HUES64 (cell line): ENCODE measurements at regions not wholly inside any gene's neighbourhood (a gene's known extent, or its start where the extent isn't known, plus 50 kb on each side); places are given as distances from the start of the nearest gene placed in this dataset.

Experiments used
- H3K27ac ChIP-seq: 2 replicates; pipeline ENCODE4 v1.7.0; 2013; ENCODE audit warnings: low read depth, low read length, inconsistent platforms
- H3K27me3 ChIP-seq: 2 replicates; pipeline ENCODE4 v1.6.1; 2013; ENCODE audit warnings: mild to moderate bottlenecking, low read length; ENCODE audit not compliant: insufficient read depth
- H3K36me3 ChIP-seq: 2 replicates; pipeline ENCODE4 v1.6.1; 2013; ENCODE audit warnings: mild to moderate bottlenecking, low read length; ENCODE audit not compliant: insufficient read depth
- H3K4me1 ChIP-seq: 2 replicates; pipeline ENCODE4 v1.6.1; 2013; ENCODE audit warnings: mild to moderate bottlenecking, low read length, moderate library complexity; ENCODE audit not compliant: insufficient read depth
- H3K4me3 ChIP-seq: 2 replicates; pipeline ENCODE4 v1.5.1; 2013; ENCODE audit warnings: mild to moderate bottlenecking, low read length, moderate library complexity
- H3K9ac ChIP-seq: 2 replicates; pipeline ENCODE4 v1.6.1; 2013; ENCODE audit warnings: mild to moderate bottlenecking, low read depth, low read length
- H3K9me3 ChIP-seq: 2 replicates; pipeline ENCODE4 v1.6.1; 2013; ENCODE audit warnings: low read depth, low read length; ENCODE audit not compliant: insufficient read depth
- WGBS: fragments of 150-250, 120-280 bp; methylation state at CpG from one replicate; pipeline ENCODE4 v1.1.7; 2013; ENCODE audit warnings: missing lambda C conversion rate; 5-methylcytosine and 5-hydroxymethylcytosine counted together

DNA sequence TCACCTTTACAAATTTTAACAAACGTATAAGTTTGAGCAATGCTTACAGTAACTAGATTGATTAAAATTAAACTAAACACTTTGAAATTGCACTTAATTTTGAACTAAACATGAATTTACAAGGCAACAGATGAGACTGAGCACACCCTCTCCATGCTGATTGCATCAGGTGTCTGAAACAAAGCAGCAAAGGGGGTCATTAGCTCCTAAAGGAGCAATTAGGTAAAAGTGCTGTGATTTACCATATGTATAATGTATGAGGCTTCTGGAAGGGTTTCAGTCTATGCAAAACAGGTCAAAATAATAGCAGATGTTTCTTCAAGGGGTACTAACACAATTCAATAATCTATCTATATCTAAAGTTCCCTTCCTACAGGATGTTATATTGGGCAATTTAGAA is 98.8 kb upstream of the LMNTD1 start:
- H3K4me3 ChIP-seq = no peak overlapping the region
- H3K9ac ChIP-seq = no peak overlapping the region
- H3K27ac ChIP-seq = no peak overlapping the region
- H3K4me1 ChIP-seq = peaks cover 13% of the 10 kb centered on the region; the same call in 1 of the 2 replicates
- no peaks in the 10 kb centered on the region for H3K27me3 ChIP-seq
- H3K36me3 ChIP-seq = no peaks in the 10 kb centered on the region
- no CpG with 5 or more reads among the region's 1 CpG for WGBS
- no peaks in the 10 kb centered on the region for H3K9me3 ChIP-seq

DNA sequence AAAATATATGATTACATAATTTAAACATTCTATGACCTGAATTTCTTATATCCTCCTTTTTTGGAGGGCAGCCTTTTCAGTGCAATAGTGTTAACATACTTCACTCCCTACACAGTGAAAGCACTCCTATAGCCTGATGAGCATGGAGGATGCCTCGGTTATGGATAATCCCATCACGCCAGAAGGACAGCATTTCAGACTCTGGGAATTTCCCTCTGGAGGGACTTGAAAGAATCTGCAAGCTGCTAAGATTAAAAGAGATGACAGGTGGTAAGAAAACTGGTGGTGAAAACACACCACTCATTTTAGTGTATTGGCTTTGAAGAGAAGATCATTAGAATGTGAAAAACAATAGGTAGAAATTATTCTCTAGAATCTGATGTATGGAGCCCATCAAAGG is 99.3 kb upstream of the LMNTD1 start:
- WGBS = 93% methylated on average over 2 of the region's 2 CpGs
- H3K4me3 ChIP-seq = no peak overlapping the region
- H3K27ac ChIP-seq = no peak overlapping the region
- H3K36me3 ChIP-seq = no peaks in the 10 kb centered on the region
- peaks cover 13% of the 10 kb centered on the region; the same call in 1 of the 2 replicates for H3K4me1 ChIP-seq
- no peaks in the 10 kb centered on the region for H3K9me3 ChIP-seq
- H3K9ac ChIP-seq = no peak overlapping the region
- H3K27me3 ChIP-seq = no peaks in the 10 kb centered on the region

GRCh38 chr12:25653487-25654175 is 100.5 kb upstream of the LMNTD1 start:
- no peaks in the 10 kb centered on the region for H3K27me3 ChIP-seq
- H3K4me1 ChIP-seq = 0 out of 2 replicates have a peak, but pooled peaks cover 11% of the 10 kb centered on the region
- no peak overlapping the region for H3K4me3 ChIP-seq
- no peaks in the 10 kb centered on the region for H3K36me3 ChIP-seq
- no peak overlapping the region for H3K9ac ChIP-seq
- no peaks in the 10 kb centered on the region for H3K9me3 ChIP-seq
- H3K27ac ChIP-seq = no peak overlapping the region
- WGBS = 96% methylated on average over 8 of the region's 8 CpGs

DNA sequence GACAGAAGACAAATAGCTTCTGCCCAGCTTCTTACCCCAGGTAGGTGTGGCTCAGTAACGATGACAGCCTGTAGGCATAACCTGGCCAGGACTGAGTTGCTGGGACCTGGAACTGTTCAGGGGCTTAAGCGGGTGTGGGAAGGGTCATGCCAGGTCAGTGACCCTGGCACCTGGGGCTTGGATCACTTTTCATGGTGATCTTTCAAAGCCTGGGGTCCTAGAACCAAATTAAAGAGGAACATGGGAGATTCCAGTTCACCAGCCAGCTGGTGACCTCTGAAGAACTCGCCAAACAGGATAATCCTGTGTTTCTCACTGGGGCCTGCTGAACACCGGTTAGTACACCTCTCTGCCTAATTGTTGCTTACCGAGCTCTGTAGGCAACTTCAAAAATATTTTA is 102.6 kb upstream of the LMNTD1 start:
- Histone ChIP-seq H3K4me1 (0 out of 2 replicates have a peak, but pooled peaks cover 10% of the 10 kb centered on the region), H3K27ac (no peak overlapping the region), H3K9me3 (no peaks in the 10 kb centered on the region), H3K36me3 (no peaks in the 10 kb centered on the region), H3K4me3 (no peak overlapping the region), H3K27me3 (no peaks in the 10 kb centered on the region), H3K9ac (no peak overlapping the region)
- WGBS = 94% methylated on average over 5 of the region's 5 CpGs

DNA sequence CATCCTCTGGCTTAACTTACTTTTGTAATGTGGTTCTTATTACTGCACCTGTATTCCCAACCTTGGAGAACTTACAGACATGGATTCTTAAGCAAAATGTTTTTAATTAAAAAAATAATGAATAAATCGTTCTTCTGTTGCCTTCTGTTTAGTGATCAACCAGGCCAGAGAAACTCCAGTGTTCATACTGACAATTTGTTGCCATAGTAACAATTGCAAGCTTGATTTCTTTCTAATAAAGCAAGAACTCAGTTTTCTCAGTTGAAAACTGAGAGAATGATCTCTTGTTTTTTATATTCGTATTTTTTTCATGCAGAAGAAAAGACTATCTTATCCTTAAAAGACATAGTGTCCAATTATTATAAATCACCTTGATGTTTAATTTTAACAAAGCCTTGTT is 106.5 kb upstream of the LMNTD1 start:
- no peak overlapping the region for H3K4me3 ChIP-seq
- H3K27ac ChIP-seq = no peak overlapping the region

GRCh38 chr12:25670076-25671055 is 117.3 kb upstream of the LMNTD1 start:
- Histone ChIP-seq H3K4me1 (peaks cover 12% of the 10 kb centered on the region), H3K27ac (no peak overlapping the region), H3K4me3 (no peak overlapping the region), H3K9me3 (no peaks in the 10 kb centered on the region), H3K27me3 (no peaks in the 10 kb centered on the region), H3K9ac (no peak overlapping the region), H3K36me3 (no peaks in the 10 kb centered on the region)
- WGBS = 93% methylated on average over 5 of the region's 5 CpGs

More for the DNA sequence above, 106.5 kb upstream of the LMNTD1 start:
- H3K9ac ChIP-seq = no peak overlapping the region
- H3K9me3 ChIP-seq = no peaks in the 10 kb centered on the region
- no peaks in the 10 kb centered on the region for H3K36me3 ChIP-seq
- WGBS = 100% methylated on average over 1 of the region's 2 CpGs
- H3K4me1 ChIP-seq = no peaks in the 10 kb centered on the region
- H3K27me3 ChIP-seq = no peaks in the 10 kb centered on the region

GRCh38 chr12:25675808-25676207 is 122.7 kb upstream of the LMNTD1 start:
- H3K36me3 ChIP-seq = no peaks in the 10 kb centered on the region
- no peaks in the 10 kb centered on the region for H3K9me3 ChIP-seq
- H3K4me3 ChIP-seq = no peak overlapping the region
- 34% methylated on average over 2 of the region's 2 CpGs for WGBS
- no peak overlapping the region for H3K27ac ChIP-seq
- no peaks in the 10 kb centered on the region for H3K27me3 ChIP-seq
- peaks cover 30% of the 10 kb centered on the region for H3K4me1 ChIP-seq
- no peak overlapping the region for H3K9ac ChIP-seq

DNA sequence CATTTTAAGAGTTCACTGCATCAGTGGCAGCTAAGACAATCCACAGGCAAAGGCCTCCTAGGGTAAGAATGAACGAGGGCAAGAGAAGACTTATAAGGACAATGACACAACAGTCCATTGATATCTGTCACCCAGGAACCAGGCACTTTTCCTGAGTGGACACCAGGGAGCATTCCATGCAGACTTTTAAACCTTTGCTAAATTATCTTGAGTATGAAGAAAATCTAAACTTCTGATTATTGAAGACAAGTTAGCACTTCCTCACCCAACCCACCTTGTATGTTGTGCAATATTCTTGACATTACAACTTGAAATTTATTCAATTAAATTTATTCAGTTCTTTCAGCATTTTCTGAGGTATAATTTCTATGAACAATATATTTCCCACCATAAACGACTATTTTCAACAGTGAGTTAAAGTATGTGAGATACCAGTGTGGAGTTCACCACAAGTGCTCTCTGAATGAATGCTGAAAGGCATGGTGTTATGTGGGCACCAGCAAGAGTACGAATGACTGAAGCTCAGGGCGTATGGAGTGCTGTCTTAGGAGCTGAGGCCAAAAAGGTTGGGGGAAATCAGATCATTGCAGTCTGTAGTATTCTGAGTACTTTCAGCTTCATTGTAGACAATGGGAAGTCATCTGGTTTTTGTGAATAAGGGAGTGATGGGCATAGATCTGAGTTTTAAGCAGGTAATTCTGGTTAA is 124.3 kb upstream of the LMNTD1 start:
- H3K36me3 ChIP-seq = no peaks in the 10 kb centered on the region
- 86% methylated on average over 4 of the region's 4 CpGs for WGBS

DNA sequence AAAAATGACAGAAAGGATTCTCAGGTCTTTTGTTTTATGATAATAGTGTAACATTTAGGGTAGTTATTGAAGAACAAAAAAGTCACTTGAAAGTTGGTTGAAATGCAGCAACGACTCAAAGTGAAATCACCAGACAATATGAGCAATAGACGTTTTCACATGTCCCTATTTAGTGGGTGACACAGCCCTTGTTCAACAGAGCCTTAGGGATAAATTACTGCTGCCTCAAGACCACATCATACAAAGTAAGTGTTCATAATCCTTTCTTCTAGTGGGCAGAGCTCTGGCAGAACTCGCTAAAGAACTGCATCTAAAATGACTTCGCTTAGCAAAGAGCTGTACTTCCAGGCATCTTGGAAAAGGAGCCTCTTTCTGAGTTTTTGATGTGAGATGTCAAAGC is 128.5 kb upstream of the LMNTD1 start:
- Histone ChIP-seq H3K27me3 (no peaks in the 10 kb centered on the region), H3K4me3 (no peak overlapping the region), H3K4me1 (peaks cover 8% of the 10 kb centered on the region), H3K36me3 (no peaks in the 10 kb centered on the region), H3K9ac (no peak overlapping the region), H3K9me3 (no peaks in the 10 kb centered on the region), H3K27ac (no peak overlapping the region)
- WGBS = 92% methylated on average over 4 of the region's 4 CpGs

More for the DNA sequence above, 124.3 kb upstream of the LMNTD1 start:
- Histone ChIP-seq H3K27ac (no peak overlapping the region), H3K27me3 (no peaks in the 10 kb centered on the region), H3K9ac (no peak overlapping the region), H3K4me1 (peaks cover 30% of the 10 kb centered on the region), H3K4me3 (no peak overlapping the region), H3K9me3 (no peaks in the 10 kb centered on the region)

DNA sequence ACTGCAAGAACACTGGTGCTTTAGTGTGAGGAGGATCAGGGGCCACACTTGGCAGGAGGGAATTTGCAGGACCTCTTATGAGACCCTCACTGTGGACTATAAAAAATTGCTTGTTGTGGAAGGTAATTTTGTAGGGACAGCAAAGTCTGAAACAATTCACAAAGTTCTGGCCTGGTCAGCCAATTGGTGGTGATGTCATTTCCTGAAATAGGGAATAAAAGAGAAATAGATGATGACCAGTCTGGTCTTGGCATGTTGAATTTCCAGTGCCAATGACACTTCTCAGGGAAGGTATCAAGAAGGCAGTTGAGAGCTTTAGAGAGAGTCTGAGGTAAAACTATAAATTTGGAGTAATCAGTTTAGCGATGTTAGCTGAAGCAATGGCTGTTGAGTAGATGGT is 129.3 kb upstream of the LMNTD1 start:
- Histone ChIP-seq H3K36me3 (no peaks in the 10 kb centered on the region), H3K4me1 (peaks cover 8% of the 10 kb centered on the region), H3K9me3 (no peaks in the 10 kb centered on the region), H3K27ac (no peak overlapping the region), H3K4me3 (no peak overlapping the region), H3K9ac (no peak overlapping the region), H3K27me3 (no peaks in the 10 kb centered on the region)
- 97% methylated on average over 1 of the region's 1 CpG for WGBS

DNA sequence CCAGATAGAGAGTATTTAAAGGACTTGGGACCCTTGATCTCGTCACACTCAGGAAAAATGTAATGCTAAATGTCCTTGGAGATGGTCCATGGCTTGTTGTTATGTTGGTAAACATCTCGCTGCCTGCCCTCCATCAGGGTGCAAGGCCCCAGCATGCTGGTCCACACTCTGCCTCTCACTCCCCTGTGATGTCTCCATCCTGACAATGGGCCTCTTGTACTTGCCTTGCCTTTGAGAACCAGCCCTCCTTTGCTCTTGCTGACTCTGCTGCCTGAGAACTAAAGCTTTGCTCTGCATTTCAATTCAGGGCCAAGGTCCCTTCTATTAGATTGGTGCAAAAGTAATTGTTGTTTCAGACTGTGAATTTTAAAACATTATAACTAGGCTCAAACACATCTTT is 131.0 kb upstream of the LMNTD1 start:
- no peaks in the 10 kb centered on the region for H3K9me3 ChIP-seq
- WGBS = 94% methylated on average over 2 of the region's 2 CpGs
- no peaks in the 10 kb centered on the region for H3K4me1 ChIP-seq
- H3K4me3 ChIP-seq = no peak overlapping the region
- H3K36me3 ChIP-seq = no peaks in the 10 kb centered on the region
- H3K27me3 ChIP-seq = no peaks in the 10 kb centered on the region
- no peak overlapping the region for H3K9ac ChIP-seq
- H3K27ac ChIP-seq = no peak overlapping the region
